HG02571 (cell line): ENCODE measurements at regions not wholly inside any gene's neighbourhood (a gene's known extent, or its start where the extent isn't known, plus 50 kb on each side); places are given as distances from the start of the nearest gene placed in this dataset.
A peak's percentile ranks its signal among the peaks of the same experiment; 100 is the strongest.

Experiments
- ATAC-seq: cut with Tn5 transposase; IDR thresholded peaks from one replicate; pipeline ENCODE4 v1.9.1; 2021; ENCODE audit warnings: mild to moderate bottlenecking, moderate library complexity; ENCODE audit not compliant: unreplicated experiment

DNA sequence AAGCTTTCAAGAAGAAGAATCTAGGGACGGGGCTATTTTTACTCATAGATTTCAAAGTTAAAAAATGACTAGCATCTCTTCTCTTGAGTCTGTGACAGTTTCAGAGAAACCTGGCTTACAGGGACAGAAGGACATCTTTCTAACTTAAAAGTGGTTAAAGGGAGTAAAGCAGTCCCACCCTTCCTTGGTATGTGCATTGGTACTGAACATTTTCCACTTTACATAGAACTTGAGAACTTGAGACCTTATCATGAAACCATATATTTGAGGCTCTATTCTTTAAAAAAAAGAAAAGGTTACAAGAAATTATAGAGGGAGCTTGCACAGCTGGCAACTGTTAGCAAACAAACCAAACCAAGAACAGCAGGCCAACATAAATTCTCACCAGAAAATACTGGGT, 73.4 kb upstream of the GAREM1 start:
- ATAC-seq: no peak

DNA sequence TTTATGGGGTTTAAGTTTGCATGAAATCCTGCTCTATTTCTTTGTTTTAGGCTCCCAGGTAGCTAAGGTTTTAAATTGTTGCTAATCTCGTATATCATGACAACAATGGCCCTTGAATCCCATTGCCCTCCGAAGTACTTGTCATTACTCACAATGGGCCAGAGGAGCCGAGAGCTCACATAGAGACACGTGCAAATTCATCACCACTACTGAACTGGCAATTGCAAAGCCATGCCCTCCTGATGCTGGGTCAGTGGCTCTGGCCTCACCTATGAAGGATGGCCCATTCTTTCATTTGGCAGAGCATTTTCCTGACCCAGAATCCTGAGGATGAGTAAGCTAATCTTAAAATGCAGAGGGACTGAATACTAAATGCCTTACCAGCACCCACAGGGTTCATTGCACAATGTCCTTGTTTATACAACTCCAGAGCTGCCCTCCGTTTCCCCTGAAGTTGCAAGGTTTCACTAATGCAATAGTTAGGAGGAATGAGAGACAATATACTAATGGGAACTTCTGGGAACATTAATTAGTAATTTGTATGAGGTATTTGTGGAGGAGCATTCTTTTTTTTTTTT, 71.6 kb upstream of the GAREM1 start:
- ATAC-seq: no peak

DNA sequence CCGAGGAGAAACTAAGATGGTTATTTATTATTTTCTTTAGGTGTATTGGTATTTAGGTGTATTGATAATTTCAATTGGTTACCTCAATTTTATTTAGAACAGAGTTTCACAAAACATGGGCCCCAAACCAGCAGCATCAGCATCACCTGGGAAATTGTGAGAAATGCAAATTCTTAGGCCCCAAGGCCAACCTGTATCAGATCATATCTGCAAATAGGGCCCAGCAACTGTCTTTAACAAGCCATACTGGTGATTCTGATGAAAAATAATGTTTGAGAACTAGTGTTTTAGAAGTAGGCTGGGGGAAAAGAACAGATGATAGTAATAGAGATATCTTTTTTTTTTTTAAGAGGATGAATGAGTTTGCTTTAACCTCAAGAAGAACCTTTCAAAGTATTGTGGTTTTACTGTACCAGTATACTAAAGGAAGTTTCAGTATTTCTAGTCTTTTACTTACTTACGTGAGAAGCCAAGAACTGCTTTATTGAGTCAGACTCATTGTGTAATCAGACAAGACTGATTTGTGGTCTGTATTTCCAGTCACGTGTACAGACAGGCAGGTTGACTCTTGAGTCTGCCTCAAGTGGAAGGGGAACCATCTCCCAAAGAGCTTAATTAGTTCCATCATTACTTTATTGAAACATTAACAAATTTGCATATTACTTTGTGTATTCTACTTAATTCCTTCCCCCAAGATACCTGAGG, 60.4 kb upstream of the GAREM1 start:
- peak; percentile 74 for ATAC-seq

DNA sequence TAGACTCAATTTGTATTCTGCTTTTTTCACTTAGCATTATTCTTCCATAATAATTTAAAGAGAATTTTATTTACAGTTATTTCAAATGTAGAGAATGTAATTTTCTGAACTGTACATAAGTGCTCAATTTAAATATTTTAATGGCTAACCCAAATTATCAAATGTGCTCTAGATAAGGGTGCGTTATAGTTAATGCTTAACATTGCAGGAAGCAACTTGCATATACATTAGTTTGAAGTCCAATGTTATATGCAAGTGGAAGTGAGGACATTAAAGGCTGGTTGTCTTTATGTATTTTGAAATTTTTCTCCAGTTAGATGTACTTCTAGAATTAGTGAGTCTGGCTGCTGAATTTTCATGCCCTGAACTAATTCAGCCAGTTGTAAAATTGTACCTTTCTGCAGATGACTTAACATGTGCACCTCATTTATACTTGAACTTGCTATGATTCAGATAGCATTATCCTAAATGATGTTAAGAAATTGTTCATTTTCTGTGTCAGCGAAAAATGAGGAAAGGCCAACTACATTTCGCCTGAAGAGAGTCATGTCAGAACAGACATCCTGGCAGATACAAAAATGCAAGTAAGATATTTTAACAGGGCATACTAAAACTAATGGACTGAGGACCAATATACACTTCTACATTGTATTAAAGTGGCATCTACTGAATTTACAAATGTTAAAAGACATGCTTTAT, 59.2 kb upstream of the GAREM1 start:
- ATAC-seq: no peak

DNA sequence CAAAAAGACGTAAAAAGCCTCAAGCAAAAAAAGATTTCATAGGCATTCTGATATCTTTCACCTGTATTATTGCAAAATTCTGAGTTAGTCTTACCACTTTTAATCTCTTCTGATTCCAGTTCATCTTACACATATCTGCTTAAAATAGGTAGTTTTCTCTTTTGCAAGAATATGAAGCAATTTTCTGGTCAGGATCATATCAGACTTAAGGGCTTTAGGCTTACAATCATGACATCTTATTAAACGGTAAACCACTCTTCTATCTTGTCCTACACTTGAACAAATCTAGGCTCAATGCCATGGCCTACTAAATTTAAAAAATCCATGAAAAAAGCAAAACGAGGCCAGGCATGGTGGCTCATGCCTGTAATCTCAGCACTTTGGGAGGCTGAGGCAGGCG, 50.1 kb upstream of the GAREM1 start:
- no peak for ATAC-seq
